GM23338 (cell line): ENCODE measurements at regions not wholly inside any gene's neighbourhood (a gene's known extent, or its start where the extent isn't known, plus 50 kb on each side); places are given as distances from the start of the nearest gene placed in this dataset.

Experiments
- ATAC-seq: fragments of 200-7000 bp; cut with Tn5 transposase; 3 replicates; pipeline ENCODE4 v1.9.1; 2020
- DNase-seq: peaks from one replicate; pipeline ENCODE4 v3.0.0-alpha.2; 2015; ENCODE audit warnings: low spot score
- H2AFZ ChIP-seq: fragments of 200-600 bp; sonication (generic); 2 replicates; pipeline ENCODE4 v1.8.0; 2016; ENCODE audit warnings: antibody characterized with exemption, mild to moderate bottlenecking, moderate library complexity
- H3F3A ChIP-seq: fragments of 200-600 bp; sonication (generic); replicated peaks from 2 replicates; pipeline ENCODE4 v1.8.0; 2017; ENCODE audit warnings: antibody characterized with exemption, mixed run types, low read depth
- H3K27ac ChIP-seq: fragments of 200-600 bp; sonication (generic); 2 replicates; pipeline ENCODE4 v1.6.1; 2016; ENCODE audit warnings: low read depth
- H3K27me3 ChIP-seq: fragments of 200-600 bp; sonication (generic); 2 replicates; pipeline ENCODE4 v1.8.0; 2016; ENCODE audit warnings: mild to moderate bottlenecking, mixed run types, moderate library complexity; ENCODE audit not compliant: insufficient read depth
- H3K36me3 ChIP-seq: fragments of 200-600 bp; sonication (generic); 2 replicates; pipeline ENCODE4 v1.8.0; 2016; ENCODE audit warnings: mild to moderate bottlenecking; ENCODE audit not compliant: insufficient read depth
- H3K4me1 ChIP-seq: fragments of 200-600 bp; sonication (generic); 2 replicates; pipeline ENCODE4 v1.8.0; 2016; ENCODE audit warnings: mild to moderate bottlenecking, moderate library complexity; ENCODE audit not compliant: insufficient read depth
- H3K4me2 ChIP-seq: fragments of 200-600 bp; sonication (generic); 2 replicates; pipeline ENCODE4 v1.7.1; 2017; ENCODE audit warnings: mixed run types
- H3K4me3 ChIP-seq: fragments of 200-600 bp; sonication (generic); 2 replicates; pipeline ENCODE4 v1.6.1; 2016; ENCODE audit warnings: mixed run types
- H3K79me2 ChIP-seq: fragments of 200-600 bp; sonication (generic); replicated peaks from 2 replicates; pipeline ENCODE4 v1.8.0; 2017; ENCODE audit warnings: mild to moderate bottlenecking; ENCODE audit not compliant: insufficient read depth
- H3K9me2 ChIP-seq: fragments of 200-600 bp; sonication (generic); 2 replicates; pipeline ENCODE4 v1.8.0; 2017; ENCODE audit not compliant: insufficient read depth
- H4K20me1 ChIP-seq: fragments of 200-600 bp; sonication (generic); replicated peaks from 2 replicates; pipeline ENCODE4 v1.8.0; 2017; ENCODE audit warnings: mild to moderate bottlenecking; ENCODE audit not compliant: insufficient read depth
- H3K27ac Mint-ChIP-seq: 2 replicates; pipeline ENCODE4 v1.8.0; 2020; ENCODE audit warnings: inconsistent platforms, mild to moderate bottlenecking, moderate library complexity, mixed read lengths
- H3K27me3 Mint-ChIP-seq: 3 replicates; pipeline ENCODE4 v1.8.0; 2022; ENCODE audit warnings: low read depth, mild to moderate bottlenecking, moderate library complexity, mixed read lengths, inconsistent platforms; ENCODE audit not compliant: insufficient read depth, poor library complexity
- H3K36me3 Mint-ChIP-seq: 3 replicates; pipeline ENCODE4 v1.8.0; 2021; ENCODE audit warnings: low read depth, mild to moderate bottlenecking, inconsistent platforms, moderate library complexity, mixed read lengths
- H3K4me1 Mint-ChIP-seq: 3 replicates; pipeline ENCODE4 v1.8.0; 2020; ENCODE audit warnings: mild to moderate bottlenecking, inconsistent platforms, mixed read lengths
- H3K4me3 Mint-ChIP-seq: 3 replicates; pipeline ENCODE4 v1.8.0; 2021; ENCODE audit warnings: moderate library complexity, mild to moderate bottlenecking, inconsistent platforms, mixed read lengths
- H3K9me3 Mint-ChIP-seq: 3 replicates; pipeline ENCODE4 v1.8.0; 2020; ENCODE audit warnings: moderate library complexity, mild to moderate bottlenecking, inconsistent platforms, mixed read lengths
- CREB1 ChIP-seq: fragments of 250-450 bp; sonication (Bioruptor Pico); IDR thresholded peaks from 2 replicates; pipeline ENCODE4 v1.5.0; 2020; ENCODE audit warnings: low read depth, mild to moderate bottlenecking, moderate library complexity
- EZH2 ChIP-seq: fragments of 200-600 bp; sonication (generic); IDR thresholded peaks from one replicate; pipeline ENCODE4 v1.8.0; 2017; ENCODE audit warnings: antibody characterized with exemption, mild to moderate bottlenecking, low read depth; ENCODE audit not compliant: unreplicated experiment
- EZH2phosphoT487 ChIP-seq: fragments of 200-600 bp; sonication (generic); IDR thresholded peaks from one replicate; pipeline ENCODE4 v1.8.1; 2018; ENCODE audit warnings: antibody characterized with exemption; ENCODE audit not compliant: unreplicated experiment
- JUNB ChIP-seq: IDR thresholded peaks from one replicate; pipeline ENCODE4 v1.6.1; 2016; ENCODE audit warnings: antibody characterized with exemption; ENCODE audit not compliant: unreplicated experiment
- NANOG ChIP-seq: IDR thresholded peaks from 2 replicates; pipeline ENCODE4 v1.6.1; 2016; ENCODE audit warnings: antibody characterized with exemption, borderline replicate concordance
- POLR2AphosphoS5 ChIP-seq: IDR thresholded peaks from 2 replicates; pipeline ENCODE4 v1.6.1; 2016; ENCODE audit warnings: antibody characterized with exemption, low read depth
- STAT1 ChIP-seq: IDR thresholded peaks from one replicate; pipeline ENCODE4 v1.6.1; 2016; ENCODE audit warnings: antibody characterized with exemption; ENCODE audit not compliant: unreplicated experiment
- ZNF114 ChIP-seq: fragments of 250-450 bp; sonication (Bioruptor Pico); IDR thresholded peaks from 2 replicates; pipeline ENCODE4 v1.5.0; 2020; ENCODE audit warnings: mild to moderate bottlenecking, moderate library complexity
- ZNF331 ChIP-seq: fragments of 250-450 bp; sonication (Bioruptor Pico); IDR thresholded peaks from 2 replicates; pipeline ENCODE4 v1.5.0; 2020; ENCODE audit warnings: low read depth, mild to moderate bottlenecking, moderate library complexity
- TF ChIP-seq, protein P1 (sequence below), 2 experiments: fragments of 200-600 bp in 1 of 2; sonication (generic) in 1 of 2; conservative IDR thresholded peaks; 2 replicates each; pipeline versions ENCODE4 v1.5.1 to v1.6.1; 2016 to 2017; ENCODE audit warnings: antibody characterized with exemption in 2 of 2, low read depth in 2 of 2, mild to moderate bottlenecking in 2 of 2, moderate library complexity in 1 of 2
- TF ChIP-seq, protein P2 (sequence below): IDR thresholded peaks from one replicate; pipeline ENCODE4 v1.6.1; 2018; ENCODE audit warnings: antibody characterized with exemption; ENCODE audit not compliant: unreplicated experiment
- TF ChIP-seq, protein P3 (sequence below): IDR thresholded peaks from 2 replicates; pipeline ENCODE4 v1.6.1; 2016; ENCODE audit warnings: antibody characterized with exemption
- TF ChIP-seq, protein P4 (sequence below): fragments of 250-450 bp; sonication (Bioruptor Pico); IDR thresholded peaks from 2 replicates; pipeline ENCODE4 v1.5.0; 2020; ENCODE audit warnings: mild to moderate bottlenecking, moderate library complexity

DNA sequence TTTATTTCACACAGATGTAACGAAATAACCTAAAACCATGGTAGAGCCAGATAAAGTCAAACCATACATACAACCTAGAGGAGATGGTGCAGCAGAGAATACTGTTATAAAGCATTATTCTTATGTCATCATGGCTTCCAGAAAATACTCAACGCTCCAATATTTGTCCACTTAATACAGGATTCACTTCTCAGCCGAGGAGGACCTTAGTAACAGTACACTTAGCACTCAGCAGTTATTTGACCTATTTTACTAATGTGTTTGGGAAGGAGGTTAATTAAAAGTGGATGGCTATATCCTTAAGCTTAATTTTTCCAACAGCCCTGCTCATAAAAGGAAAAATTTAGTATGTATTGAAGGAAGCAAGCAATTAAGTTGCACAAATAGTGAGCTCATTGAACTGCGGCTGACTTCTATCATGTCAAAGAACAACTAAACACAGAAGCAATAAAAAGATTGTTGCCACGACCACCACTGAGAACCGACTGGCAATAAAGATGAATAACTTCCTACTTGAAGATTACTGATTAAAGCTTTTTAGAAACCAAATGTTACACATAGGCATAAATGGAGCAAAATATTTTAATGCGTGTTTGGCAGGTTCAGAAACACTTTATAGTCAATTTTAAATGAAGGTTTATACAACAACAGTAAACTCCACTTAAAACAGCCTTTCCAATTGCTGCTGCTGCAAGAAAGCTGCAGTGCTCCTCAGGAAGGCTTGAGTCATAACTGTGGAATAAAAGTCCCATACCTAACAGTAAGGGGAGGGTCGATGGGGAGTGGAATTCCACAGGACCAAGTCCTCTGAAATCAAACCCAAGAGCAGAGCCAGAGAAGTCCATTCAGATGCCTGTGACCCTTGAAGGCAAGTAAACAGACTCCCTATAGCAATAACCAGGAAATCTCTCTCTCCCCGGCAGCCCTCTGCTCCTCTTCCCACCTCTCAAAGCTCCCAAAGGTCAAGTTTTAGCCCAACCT, 218.9 kb upstream of the CDKN3 start:
- Histone ChIP-seq H3K79me2 (no peaks in the 10 kb centered on the region), H3K27me3 (no peaks in the 10 kb centered on the region), H3K27ac (no peak overlapping the region), H4K20me1 (no peaks in the 10 kb centered on the region), H2AFZ (no peak overlapping the region), H3K4me3 (no peak overlapping the region), H3K4me1 (no peaks in the 10 kb centered on the region), H3F3A (no peaks in the 10 kb centered on the region), H3K36me3 (no peaks in the 10 kb centered on the region), H3K9me2 (no peaks in the 10 kb centered on the region), H3K4me2 (no peak overlapping the region)
- Mint-ChIP-seq H3K9me3 (no peaks in the 10 kb centered on the region), H3K27me3 (peaks cover 2% of the 10 kb centered on the region), H3K4me1 (no peaks in the 10 kb centered on the region), H3K36me3 (no peaks in the 10 kb centered on the region), H3K27ac (no peak overlapping the region), H3K4me3 (no peak overlapping the region)
- no peak for ATAC-seq
- TF ChIP-seq POLR2AphosphoS5 (no peak), JUNB (no peak), NANOG (no peak), CREB1 (CRISPR knock-in tag) (no peak), STAT1 (no peak), EZH2 (no peak), ZNF114 (CRISPR knock-in tag) (no peak), EZH2phosphoT487 (no peak), ZNF331 (no peak)
- TF ChIP-seq, protein P1, sequence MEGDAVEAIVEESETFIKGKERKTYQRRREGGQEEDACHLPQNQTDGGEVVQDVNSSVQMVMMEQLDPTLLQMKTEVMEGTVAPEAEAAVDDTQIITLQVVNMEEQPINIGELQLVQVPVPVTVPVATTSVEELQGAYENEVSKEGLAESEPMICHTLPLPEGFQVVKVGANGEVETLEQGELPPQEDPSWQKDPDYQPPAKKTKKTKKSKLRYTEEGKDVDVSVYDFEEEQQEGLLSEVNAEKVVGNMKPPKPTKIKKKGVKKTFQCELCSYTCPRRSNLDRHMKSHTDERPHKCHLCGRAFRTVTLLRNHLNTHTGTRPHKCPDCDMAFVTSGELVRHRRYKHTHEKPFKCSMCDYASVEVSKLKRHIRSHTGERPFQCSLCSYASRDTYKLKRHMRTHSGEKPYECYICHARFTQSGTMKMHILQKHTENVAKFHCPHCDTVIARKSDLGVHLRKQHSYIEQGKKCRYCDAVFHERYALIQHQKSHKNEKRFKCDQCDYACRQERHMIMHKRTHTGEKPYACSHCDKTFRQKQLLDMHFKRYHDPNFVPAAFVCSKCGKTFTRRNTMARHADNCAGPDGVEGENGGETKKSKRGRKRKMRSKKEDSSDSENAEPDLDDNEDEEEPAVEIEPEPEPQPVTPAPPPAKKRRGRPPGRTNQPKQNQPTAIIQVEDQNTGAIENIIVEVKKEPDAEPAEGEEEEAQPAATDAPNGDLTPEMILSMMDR (conservative IDR thresholded peaks at IDR 0.05; ENCODE audit: low read depth in 2 of 2) = no peak
- TF ChIP-seq, protein P2, sequence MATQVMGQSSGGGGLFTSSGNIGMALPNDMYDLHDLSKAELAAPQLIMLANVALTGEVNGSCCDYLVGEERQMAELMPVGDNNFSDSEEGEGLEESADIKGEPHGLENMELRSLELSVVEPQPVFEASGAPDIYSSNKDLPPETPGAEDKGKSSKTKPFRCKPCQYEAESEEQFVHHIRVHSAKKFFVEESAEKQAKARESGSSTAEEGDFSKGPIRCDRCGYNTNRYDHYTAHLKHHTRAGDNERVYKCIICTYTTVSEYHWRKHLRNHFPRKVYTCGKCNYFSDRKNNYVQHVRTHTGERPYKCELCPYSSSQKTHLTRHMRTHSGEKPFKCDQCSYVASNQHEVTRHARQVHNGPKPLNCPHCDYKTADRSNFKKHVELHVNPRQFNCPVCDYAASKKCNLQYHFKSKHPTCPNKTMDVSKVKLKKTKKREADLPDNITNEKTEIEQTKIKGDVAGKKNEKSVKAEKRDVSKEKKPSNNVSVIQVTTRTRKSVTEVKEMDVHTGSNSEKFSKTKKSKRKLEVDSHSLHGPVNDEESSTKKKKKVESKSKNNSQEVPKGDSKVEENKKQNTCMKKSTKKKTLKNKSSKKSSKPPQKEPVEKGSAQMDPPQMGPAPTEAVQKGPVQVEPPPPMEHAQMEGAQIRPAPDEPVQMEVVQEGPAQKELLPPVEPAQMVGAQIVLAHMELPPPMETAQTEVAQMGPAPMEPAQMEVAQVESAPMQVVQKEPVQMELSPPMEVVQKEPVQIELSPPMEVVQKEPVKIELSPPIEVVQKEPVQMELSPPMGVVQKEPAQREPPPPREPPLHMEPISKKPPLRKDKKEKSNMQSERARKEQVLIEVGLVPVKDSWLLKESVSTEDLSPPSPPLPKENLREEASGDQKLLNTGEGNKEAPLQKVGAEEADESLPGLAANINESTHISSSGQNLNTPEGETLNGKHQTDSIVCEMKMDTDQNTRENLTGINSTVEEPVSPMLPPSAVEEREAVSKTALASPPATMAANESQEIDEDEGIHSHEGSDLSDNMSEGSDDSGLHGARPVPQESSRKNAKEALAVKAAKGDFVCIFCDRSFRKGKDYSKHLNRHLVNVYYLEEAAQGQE = no peak
- TF ChIP-seq, protein P3, sequence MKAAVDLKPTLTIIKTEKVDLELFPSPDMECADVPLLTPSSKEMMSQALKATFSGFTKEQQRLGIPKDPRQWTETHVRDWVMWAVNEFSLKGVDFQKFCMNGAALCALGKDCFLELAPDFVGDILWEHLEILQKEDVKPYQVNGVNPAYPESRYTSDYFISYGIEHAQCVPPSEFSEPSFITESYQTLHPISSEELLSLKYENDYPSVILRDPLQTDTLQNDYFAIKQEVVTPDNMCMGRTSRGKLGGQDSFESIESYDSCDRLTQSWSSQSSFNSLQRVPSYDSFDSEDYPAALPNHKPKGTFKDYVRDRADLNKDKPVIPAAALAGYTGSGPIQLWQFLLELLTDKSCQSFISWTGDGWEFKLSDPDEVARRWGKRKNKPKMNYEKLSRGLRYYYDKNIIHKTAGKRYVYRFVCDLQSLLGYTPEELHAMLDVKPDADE = no peak
- TF ChIP-seq, protein P4, sequence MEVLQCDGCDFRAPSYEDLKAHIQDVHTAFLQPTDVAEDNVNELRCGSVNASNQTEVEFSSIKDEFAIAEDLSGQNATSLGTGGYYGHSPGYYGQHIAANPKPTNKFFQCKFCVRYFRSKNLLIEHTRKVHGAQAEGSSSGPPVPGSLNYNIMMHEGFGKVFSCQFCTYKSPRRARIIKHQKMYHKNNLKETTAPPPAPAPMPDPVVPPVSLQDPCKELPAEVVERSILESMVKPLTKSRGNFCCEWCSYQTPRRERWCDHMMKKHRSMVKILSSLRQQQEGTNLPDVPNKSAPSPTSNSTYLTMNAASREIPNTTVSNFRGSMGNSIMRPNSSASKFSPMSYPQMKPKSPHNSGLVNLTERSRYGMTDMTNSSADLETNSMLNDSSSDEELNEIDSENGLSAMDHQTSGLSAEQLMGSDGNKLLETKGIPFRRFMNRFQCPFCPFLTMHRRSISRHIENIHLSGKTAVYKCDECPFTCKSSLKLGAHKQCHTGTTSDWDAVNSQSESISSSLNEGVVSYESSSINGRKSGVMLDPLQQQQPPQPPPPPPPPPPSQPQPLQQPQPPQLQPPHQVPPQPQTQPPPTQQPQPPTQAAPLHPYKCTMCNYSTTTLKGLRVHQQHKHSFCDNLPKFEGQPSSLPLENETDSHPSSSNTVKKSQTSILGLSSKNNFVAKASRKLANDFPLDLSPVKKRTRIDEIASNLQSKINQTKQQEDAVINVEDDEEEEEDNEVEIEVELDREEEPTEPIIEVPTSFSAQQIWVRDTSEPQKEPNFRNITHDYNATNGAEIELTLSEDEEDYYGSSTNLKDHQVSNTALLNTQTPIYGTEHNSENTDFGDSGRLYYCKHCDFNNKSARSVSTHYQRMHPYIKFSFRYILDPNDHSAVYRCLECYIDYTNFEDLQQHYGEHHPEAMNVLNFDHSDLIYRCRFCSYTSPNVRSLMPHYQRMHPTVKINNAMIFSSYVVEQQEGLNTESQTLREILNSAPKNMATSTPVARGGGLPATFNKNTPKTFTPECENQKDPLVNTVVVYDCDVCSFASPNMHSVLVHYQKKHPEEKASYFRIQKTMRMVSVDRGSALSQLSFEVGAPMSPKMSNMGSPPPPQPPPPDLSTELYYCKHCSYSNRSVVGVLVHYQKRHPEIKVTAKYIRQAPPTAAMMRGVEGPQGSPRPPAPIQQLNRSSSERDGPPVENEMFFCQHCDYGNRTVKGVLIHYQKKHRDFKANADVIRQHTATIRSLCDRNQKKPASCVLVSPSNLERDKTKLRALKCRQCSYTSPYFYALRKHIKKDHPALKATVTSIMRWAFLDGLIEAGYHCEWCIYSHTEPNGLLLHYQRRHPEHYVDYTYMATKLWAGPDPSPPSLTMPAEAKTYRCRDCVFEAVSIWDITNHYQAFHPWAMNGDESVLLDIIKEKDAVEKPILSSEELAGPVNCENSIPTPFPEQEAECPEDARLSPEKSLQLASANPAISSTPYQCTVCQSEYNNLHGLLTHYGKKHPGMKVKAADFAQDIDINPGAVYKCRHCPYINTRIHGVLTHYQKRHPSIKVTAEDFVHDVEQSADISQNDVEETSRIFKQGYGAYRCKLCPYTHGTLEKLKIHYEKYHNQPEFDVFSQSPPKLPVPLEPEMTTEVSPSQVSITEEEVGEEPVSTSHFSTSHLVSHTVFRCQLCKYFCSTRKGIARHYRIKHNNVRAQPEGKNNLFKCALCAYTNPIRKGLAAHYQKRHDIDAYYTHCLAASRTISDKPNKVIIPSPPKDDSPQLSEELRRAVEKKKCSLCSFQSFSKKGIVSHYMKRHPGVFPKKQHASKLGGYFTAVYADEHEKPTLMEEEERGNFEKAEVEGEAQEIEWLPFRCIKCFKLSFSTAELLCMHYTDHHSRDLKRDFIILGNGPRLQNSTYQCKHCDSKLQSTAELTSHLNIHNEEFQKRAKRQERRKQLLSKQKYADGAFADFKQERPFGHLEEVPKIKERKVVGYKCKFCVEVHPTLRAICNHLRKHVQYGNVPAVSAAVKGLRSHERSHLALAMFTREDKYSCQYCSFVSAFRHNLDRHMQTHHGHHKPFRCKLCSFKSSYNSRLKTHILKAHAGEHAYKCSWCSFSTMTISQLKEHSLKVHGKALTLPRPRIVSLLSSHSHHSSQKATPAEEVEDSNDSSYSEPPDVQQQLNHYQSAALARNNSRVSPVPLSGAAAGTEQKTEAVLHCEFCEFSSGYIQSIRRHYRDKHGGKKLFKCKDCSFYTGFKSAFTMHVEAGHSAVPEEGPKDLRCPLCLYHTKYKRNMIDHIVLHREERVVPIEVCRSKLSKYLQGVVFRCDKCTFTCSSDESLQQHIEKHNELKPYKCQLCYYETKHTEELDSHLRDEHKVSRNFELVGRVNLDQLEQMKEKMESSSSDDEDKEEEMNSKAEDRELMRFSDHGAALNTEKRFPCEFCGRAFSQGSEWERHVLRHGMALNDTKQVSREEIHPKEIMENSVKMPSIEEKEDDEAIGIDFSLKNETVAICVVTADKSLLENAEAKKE (CRISPR knock-in tag) = no peak
- DNase-seq = no peak
